NOMO-1 treated with DMSO at 0.1 percent for 48 hours (cell line): ENCODE measurements at regions not wholly inside any gene's neighbourhood (a gene's known extent, or its start where the extent isn't known, plus 50 kb on each side); places are given as distances from the start of the nearest gene placed in this dataset.
"Not testable (repeated sequence)": the region's sequence is repeated elsewhere in the genome, so short reads cannot be mapped to it uniquely, and the experiment has no call there.

Experiments
- DNase-seq: peaks from one replicate; lab custom pipeline; 2025; ENCODE audit not compliant: unreplicated experiment; lab: John Stamatoyannopoulos, UW

DNA sequence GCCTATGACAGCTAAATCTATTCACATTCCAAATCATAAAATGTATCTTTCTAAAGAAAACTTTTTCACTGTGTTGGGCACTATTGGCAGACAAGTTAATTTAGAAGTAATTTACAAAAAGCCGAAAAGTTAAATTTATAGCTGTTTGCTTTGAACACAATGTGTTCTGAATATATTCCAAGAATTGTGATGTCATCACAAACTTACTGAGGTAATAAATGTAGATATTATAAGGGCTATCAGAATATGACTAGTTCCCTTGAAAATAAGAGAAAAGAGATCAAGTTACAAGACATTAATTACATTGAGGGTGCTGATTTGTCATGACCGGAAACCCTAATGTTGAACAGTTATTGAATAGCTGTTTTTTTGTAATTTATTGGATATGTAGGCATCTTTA, 153.9 kb upstream of the SCN7A start:
- DNase-seq, result no peak

DNA sequence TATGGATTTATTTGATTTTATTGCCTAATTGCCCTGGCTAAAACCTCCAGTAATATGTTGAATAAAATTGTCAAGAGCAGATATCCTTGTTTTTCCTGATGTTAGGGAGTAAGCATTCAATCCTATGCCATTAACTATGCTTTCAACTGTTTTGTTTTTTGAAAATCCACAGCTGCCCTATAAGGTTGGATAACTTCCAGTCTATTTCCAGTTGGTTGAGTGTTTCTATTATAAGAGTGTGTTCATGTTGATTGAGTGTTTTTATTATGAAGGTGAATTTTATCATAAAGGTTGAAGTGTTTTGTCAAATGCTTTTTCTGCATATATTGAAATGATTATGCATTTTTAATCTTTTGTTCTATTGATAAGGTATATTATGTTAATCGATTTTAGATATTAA, 149.9 kb upstream of the SCN7A start:
- no peak for DNase-seq

DNA sequence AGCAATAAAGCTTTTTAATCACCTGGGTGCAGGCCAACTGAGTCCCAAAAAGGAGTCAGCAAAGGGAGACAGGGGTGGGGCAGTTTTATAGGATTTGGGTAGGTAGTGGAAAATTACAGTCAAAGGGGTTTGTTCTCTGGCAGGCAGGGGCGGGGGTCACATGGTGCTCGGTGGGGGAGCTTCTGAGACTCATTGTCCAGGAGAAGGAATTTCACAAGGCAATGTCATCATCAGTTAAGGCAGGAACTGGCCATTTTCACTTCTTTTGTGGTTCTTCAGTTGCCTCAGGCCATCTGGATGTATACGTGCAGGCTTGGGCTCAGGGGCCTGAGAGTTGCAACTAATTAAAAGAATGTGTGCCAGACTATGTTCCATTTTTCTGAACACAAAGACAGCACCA, 147.5 kb upstream of the SCN7A start:
- not testable (repeated sequence) for DNase-seq

DNA sequence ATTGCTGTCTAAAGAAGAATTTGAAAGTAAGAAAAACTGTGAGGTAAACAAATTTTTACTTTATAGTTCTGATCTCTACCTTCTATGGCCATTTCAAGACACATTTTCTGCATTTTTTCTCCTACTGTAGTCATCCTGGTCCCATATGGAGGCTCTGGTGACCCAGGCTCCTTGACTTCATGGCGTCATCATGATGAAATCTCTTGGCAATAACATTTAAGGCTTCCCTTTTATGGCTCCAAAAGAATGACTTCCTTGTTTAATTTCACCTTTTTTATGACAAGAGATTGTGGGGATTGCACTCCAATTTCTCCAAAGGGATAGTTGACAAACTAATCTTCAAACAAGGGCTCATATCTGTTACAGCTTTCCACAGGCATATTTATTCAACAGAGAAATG, 143.0 kb upstream of the SCN7A start:
- no peak for DNase-seq

DNA sequence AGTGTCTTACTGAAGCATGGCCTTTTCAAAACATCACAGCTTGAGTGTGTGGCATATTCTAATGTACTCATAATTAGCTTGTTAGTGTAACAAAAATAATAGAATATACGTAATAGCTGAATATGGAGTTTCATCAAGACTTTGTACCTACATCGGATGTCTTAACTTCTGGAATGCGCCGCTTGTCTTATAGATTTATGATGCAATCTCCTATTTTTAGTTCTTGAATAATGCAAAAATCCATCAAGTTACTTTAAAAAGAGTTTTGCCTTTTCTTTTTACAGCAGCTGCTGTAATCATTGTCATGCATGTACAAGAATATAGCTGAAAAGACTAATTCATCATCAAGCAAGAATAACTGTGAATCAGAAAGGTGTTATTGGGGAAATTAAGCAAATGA, 140.7 kb upstream of the SCN7A start:
- no peak for DNase-seq

DNA sequence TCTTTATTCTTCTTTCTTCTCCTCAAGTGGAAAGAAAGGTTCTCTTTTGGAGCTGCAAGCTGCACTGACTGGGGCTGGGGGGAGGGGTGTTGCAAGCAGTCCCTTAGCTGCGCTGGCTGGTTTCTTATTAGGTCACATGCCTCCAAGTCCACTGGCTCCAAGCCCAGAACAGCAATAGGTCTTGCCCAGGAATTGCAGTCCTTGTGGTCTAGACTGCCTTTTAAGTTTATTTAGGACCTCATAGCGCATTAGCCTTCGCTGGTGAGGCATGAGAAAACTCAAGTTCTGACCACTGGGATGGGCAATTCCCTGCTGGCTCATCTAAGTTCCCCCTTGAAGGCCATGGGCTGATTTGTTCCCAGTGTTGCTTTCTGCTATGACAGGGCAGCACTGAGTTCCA, 138.6 kb upstream of the SCN7A start:
- DNase-seq, result no peak

DNA sequence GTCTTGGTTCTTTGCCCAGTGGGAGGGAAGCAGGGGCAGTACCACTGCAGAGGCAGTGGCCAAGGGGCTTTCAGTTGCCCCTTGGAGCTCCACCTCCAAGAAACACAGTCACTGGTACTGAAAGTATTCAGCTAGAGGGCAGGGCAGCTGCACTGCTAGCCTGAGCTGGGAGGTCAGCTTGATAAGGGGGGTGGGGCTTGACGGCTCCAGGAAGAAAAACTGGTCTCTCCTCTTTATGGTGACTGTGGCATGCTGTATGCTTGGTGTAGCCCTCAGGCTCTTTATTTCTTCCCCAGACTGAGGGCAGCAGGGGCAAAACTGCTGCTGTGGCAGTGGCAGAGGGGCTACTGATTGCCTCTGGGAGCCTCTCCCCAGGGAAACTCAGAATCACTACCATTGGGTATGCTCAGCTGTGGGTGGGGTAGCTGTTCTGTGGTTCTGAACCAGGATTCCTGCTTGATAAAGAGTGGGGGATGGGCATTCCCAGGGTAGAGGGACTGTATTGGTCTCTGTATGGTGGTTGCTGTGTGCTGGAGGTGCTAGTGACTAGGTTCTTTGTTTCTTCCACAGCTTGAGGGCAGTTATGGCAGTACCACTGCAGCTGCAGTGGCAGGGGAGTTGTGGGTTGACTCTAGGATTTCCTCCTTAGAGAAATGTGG, 134.6 kb upstream of the SCN7A start:
- no peak for DNase-seq

DNA sequence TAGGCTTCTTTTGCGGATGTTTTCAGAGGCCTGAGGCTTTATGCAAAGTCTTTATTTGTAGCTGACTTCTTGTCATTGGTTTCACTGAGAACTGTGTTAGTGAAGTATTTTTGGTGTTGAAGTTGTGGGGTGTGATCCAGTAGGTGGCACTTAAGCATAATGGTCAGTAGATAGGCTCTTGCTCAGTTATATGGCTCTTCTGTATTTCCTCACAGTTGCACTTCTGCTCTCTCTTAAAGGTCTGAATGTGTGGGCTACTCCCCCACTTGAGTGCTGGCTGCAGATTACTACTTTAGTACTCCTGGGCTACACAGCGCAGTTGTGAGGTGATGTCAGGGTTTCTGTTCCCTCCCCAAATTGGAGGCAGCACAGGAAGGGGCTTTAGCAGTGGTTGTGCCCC, 133.8 kb upstream of the SCN7A start:
- no peak for DNase-seq

DNA sequence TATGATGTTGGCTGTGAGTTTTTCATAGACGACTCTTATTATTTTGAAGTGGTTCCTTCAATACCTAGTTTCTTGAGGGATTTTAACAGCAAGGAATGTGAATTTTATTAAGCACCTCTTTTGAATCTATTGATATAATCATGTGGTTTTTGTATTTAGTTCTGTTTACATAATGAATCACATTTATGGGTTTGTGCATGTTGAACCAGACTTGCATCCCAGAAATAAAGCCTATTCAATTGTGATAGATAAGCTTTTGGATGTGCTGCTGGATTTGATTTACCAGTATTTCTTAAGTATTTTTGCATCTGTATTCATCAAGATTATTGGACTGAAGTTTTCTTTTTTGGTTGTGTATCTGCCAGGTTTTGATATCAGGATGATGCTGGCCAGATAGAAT, 131.6 kb upstream of the SCN7A start:
- no peak for DNase-seq

DNA sequence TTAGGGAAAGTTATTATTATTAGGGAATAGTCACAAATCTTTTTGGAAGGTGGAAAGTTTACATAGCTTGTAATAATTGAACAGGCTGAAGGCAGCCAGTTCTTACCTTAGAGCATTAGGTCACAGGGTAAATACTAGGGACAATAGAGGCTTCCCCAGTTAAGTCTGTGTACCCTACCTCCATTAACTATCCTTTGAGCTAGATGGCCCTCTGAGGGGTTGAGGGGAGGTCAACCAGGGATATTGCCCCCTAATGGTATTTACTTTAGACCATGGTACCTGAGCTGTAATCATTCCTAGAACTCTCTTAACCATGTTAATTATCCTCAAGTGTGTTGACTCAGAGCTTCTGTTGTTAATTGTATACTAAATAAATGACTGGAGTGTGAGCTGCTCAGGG, 120.5 kb upstream of the SCN7A start:
- DNase-seq, result no peak

DNA sequence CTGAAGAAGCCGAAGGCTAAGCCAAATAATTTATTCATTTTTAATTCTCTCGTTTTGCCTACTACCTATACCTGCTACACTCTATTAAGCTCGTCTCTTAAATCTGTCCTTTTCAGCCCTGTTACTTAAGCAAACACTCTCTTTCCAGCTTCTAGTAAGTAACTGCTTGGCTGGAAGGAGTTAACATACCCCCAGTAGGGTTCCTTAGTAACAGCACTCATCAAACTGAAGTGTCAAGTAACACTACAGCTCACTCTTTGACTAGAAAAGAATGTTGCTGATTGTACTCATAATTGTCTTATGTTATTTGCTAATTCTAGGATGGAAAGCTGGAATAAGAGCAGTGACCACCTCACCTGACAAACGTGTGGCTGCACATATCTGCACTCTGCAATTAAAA, 120.0 kb upstream of the SCN7A start:
- DNase-seq, result no peak

DNA sequence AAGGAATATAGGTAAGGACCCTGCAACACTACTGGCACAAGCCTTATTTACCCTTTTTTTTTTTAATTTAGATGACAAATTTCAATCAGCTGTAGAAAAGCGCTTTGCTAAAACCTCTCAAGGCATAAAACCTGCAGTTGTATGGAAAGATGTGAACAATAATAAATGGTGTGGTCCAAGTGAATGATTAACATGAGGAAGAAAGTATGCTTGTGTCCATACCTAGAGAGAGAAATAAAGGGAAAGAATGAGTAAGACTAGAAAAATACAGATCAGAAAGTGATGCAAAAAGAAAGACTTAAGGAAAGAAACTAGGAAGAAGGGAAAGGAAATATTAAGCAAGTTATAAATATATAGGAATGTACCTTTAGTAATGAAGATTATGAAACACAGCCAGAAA, 119.2 kb upstream of the SCN7A start:
- DNase-seq, result no peak

DNA sequence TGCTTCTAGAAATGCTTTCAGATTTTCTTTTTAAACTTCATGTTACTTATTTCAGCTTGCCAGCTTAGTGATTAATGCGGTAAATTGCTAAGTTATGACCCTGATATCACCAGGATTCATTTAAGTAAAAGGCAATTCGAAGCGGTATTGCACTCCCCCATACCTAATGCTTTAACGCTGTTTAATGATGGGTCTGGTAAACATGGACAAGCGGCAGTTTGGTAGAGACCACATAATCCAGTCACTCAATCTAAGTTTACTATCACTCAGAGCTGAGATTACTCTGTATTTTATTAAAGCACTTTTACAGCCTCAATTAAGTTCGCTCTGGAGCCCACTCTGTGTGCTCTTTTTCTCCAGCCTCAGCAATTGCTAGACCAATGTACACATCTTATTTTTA, 118.2 kb upstream of the SCN7A start:
- no peak for DNase-seq

DNA sequence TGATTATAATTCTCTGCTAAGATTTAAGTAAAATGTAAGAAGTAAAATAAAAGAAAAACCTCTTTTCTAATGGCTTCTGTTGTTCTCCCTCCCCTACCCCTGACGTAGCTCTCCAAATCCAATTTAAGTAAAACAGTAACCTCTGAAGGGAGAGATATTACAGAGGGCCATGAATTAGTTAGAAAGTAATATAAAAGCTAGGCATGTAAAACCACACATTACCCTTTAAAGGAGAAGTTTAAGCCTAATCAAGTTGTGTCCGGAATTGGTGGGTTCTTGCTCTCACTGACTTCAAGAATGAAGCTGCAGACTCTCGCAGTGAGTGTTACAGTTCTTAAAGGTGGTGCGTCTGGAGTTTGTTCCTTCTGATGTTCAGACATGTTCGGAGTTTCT, 116.9 kb upstream of the SCN7A start:
- no peak for DNase-seq

DNA sequence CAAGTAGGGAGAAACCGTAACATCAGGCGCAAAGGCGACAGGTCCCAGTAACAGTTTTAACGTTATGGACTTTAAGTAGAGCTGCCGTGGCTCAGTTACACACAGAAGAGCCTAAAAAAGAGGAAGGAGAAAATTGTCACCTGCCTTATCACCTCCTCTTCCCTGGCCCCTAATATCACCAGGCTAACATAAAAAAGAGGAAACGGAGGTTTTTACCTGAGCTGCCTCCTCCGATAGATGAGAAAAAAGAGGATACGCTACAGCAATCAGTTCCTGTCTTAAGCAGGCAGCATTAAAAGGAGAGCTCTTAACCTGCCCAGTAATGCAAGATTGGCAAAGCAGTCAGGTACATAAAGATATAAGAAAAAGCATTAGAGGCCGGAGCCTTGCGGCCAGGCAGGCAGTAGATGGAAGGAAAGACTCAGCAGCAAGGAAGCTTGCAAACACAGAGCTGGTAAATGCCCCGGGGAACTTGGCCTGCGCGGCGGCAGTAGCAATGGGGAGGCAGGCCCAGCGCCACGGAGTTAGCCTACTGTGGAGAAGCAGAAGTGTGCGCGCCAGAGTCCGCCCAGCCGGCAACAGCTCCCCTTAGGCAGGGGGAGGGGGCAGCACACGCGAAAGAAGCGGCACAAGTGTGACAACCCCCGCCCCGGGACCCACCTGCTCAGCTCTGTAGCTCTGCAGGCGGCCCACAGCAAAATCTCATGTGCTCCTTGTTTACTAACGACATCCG, 116.3 kb upstream of the SCN7A start:
- no peak for DNase-seq

DNA sequence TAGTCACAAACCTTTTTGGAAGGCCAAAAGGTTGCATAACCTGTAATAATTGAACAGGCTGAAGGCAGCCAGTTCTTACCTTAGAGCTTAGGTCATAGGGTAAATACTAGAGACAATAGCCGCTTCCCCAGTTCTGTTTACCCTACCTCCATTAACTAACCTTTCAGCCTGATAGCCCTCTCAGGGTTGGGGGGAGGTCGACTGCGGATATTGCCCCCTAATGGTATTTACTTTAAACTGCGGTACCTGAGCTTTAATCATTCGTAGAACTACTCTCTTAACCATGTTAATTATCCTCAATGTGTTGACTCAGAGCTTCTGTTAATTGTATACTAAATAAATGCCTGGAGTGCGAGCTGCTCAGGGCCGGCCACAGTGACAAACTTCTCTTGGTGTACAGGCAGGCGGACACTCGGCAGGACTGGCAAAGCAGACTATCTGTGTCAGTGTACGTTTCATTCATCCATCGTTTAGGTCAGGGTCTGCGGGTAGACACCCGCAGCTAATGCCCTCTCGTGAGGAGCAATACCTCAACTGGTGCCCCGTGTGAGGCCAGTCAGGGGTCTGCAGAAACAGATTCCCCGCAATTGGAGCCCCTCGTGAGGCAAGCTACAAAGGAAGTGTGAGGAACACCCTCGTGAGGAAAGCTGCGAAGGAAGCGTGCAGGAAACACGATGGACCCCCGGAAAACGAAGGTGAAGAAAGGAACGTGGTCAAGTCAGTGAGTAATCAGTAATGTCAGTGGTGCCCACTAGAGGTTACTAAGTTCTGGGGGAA, 115.3 kb upstream of the SCN7A start:
- no peak for DNase-seq

DNA sequence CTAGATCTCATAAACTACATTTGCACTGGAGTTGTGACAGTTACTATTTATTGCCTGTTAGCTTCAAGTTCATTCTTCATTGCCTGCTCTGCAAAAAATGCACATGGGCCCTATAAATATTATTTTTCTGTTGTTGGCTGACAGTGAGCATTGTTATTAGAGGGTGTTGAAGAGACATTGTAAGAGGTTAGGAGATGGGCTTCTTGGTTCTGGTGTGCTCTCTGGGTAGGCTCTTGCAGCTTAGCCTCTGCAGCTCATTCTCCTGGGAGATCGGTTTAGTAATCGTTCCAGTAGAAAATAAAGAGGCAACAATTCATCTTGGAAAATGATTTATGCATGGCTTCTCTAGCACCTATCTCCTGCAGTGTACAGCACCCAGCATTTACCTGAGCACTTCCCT, 113.8 kb upstream of the SCN7A start:
- no peak for DNase-seq

DNA sequence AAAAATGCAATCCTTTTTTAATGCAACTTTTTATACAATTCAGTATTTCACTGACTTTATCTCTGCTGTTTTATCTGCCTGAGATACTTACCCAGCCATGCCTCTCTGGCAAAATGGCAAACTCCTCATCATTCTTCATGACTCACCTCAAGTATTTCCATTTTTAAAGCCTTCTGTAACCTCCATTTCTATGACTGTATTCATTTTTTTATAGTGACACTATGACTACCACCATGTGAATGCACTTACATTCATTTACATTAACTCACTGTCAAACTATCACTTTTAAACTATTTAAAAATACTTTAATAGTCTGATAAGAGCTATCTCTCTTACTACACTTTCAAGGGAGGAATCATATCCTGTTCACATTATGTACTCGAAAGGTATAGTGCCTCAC, 99.4 kb upstream of the SCN7A start:
- no peak for DNase-seq

DNA sequence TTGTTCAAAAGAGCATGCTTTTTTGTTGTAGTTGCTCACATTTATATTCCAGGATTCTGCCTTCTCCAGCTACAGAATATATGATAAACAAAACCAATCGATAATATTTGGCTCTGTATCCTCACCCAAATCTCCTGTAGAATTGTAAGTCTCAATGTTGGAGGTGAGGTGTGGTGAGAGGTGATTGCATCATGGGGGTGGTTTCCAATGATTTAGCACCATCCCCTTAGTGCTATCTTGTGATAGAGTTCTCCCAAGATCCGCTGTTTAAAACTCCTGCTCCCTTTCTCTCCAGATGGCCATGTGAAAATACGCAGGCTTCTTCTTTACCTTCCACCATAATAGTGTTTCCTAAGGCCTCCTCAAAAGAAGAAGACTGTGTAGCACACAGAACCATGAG, 98.7 kb upstream of the SCN7A start:
- DNase-seq, result no peak

DNA sequence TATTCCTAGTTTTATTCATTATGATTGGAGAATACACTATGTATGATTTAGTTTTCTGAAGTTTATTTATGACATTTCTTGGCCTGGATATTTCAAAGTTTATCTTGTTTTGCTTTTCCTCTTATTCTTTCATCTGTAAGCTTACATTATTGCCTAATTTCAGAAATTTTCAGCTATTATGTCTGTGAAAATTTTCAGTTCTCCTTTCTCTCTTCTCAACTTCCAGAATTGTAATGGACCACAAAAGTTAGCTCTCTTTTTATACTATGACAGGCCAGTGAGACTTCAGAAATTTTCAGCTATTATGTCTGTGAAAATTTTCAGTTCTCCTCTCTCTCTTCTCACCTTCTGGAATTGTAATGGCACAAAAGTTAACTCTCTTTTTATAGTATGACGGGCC, 97.2 kb upstream of the SCN7A start:
- DNase-seq, result peak; percentile 60

DNA sequence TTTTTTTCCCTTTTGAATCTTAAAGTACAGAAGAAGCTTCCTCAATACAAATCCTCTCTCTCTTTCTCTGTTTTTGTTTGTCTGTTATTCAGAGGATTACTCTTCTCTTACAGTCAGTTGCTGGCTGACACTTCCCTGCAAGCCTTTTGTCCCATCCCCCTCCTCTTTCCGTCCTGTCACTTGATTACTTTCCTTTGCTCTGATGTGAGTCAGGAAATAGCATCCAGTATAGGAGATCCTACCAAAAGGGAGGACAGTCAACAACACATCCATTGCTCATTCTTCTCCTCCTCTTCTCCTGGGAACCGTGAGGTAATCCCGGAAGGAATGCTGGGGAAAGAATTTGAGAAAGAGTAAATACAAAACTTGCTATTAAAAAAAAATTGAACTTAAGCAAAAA, 79.3 kb upstream of the SCN7A start:
- no peak for DNase-seq

DNA sequence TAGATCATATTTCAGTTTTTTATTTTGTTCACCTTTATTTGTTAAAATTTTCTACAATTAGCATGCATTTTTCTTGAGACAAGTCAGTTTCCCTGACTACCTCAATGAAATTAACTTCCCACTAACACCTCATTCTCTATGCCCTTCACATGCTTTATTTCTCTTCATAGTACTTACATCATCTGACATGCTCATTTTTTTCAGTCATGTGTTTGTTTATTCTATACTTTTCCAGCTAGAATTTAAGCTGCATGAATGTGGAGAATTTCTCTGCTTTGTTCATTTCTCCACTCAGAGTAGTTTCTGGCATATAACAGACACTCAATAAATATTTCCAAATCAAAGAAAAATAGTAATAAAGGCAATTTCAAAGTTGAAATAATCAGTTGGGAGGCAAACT, 78.9 kb upstream of the SCN7A start:
- no peak for DNase-seq
